HEK293 (cell line): ENCODE measurements at regions not wholly inside any gene's neighbourhood (a gene's known extent, or its start where the extent isn't known, plus 50 kb on each side); places are given as distances from the start of the nearest gene placed in this dataset.

Experiments
- CTCF ChIP-seq: fragments of 450-650 bp; formaldehyde crosslinking; IDR thresholded peaks from 2 replicates; pipeline ENCODE4 v1.5.1; 2016; ENCODE audit warnings: missing biosample characterization, missing genetic modification characterization
- TCF7L2 ChIP-seq: IDR thresholded peaks from 2 replicates; pipeline ENCODE4 v1.6.1; 2011; ENCODE audit warnings: low read depth, mild to moderate bottlenecking, inconsistent platforms, low read length, moderate library complexity, borderline replicate concordance
- YY1 ChIP-seq: fragments of 450-650 bp; formaldehyde crosslinking; IDR thresholded peaks from 2 replicates; pipeline ENCODE4 v1.5.1; 2018; ENCODE audit warnings: missing biosample characterization, missing genetic modification characterization
- ZBTB11 ChIP-seq: fragments of 450-650 bp; formaldehyde crosslinking; conservative IDR thresholded peaks from 2 replicates; pipeline ENCODE4 v1.5.1; 2016; ENCODE audit warnings: low read depth, missing biosample characterization, missing genetic modification characterization
- ZBTB8A ChIP-seq: fragments of 450-650 bp; formaldehyde crosslinking; IDR thresholded peaks from 2 replicates; pipeline ENCODE4 v1.5.1; 2016; ENCODE audit warnings: missing biosample characterization, missing genetic modification characterization
- ZNF138 ChIP-seq: fragments of 450-650 bp; formaldehyde crosslinking; IDR thresholded peaks from 2 replicates; pipeline ENCODE4 v1.5.1; 2016; ENCODE audit warnings: missing biosample characterization, missing genetic modification characterization, borderline replicate concordance
- ZNF157 ChIP-seq: fragments of 450-650 bp; formaldehyde crosslinking; IDR thresholded peaks from 2 replicates; pipeline ENCODE4 v1.5.1; 2016; ENCODE audit warnings: missing biosample characterization, missing genetic modification characterization
- ZNF221 ChIP-seq: fragments of 450-650 bp; formaldehyde crosslinking; IDR thresholded peaks from 2 replicates; pipeline ENCODE4 v1.5.1; 2017; ENCODE audit warnings: missing biosample characterization, missing genetic modification characterization, borderline replicate concordance
- ZNF274 ChIP-seq, 2 experiments: fragments of 200-500 bp in 1 of 2; fragments of 450-650 bp in 1 of 2; sonication (Bioruptor generic) in 1 of 2; formaldehyde crosslinking in 1 of 2; IDR thresholded peaks; 2 replicates each; pipeline versions ENCODE4 v1.5.1 to v1.6.1; 2014 to 2016; ENCODE audit warnings: borderline replicate concordance in 1 of 2, inconsistent platforms in 1 of 2, low read length in 1 of 2, missing biosample characterization in 1 of 2, missing genetic modification characterization in 1 of 2
- ZNF433 ChIP-seq: fragments of 450-650 bp; formaldehyde crosslinking; IDR thresholded peaks from 2 replicates; pipeline ENCODE4 v1.5.1; 2016; ENCODE audit warnings: missing biosample characterization, missing genetic modification characterization, low read depth
- ZNF645 ChIP-seq: fragments of 450-650 bp; formaldehyde crosslinking; IDR thresholded peaks from 2 replicates; pipeline ENCODE4; 2016; ENCODE audit warnings: missing biosample characterization, missing genetic modification characterization
- ZNF654 ChIP-seq: fragments of 450-650 bp; formaldehyde crosslinking; IDR thresholded peaks from 2 replicates; pipeline ENCODE4 v1.5.1; 2016; ENCODE audit warnings: low read depth, missing biosample characterization, missing genetic modification characterization
- ZSCAN30 ChIP-seq: fragments of 450-650 bp; IDR thresholded peaks from 2 replicates; pipeline ENCODE4 v1.5.1; 2018; ENCODE audit warnings: missing biosample characterization, mild to moderate bottlenecking, missing genetic modification characterization, moderate library complexity

GRCh38 chr14:94974893-94975292 lies 182.4 kb downstream of the DICER1 start:
- TF ChIP-seq CTCF: no peak
- TF ChIP-seq ZNF157 (tag by site-specific recombination): no peak
- TF ChIP-seq ZNF433 (tag by site-specific recombination): no peak
- TF ChIP-seq ZNF221: no peak
- TF ChIP-seq ZBTB11 (tag by site-specific recombination): no peak
- no peak for TF ChIP-seq ZNF274 (IDR thresholded peaks at IDR 0.05; ENCODE audit: low read length)
- no peak for TF ChIP-seq ZNF274 (tag by site-specific recombination; IDR thresholded peaks at IDR 0.05; ENCODE audit: borderline replicate concordance)
- TF ChIP-seq YY1 (tag by site-specific recombination): no peak
- TF ChIP-seq ZNF654 (tag by site-specific recombination): no peak
- no peak for TF ChIP-seq TCF7L2
- no peak for TF ChIP-seq ZSCAN30 (tag by site-specific recombination)
- no peak for TF ChIP-seq ZNF645 (tag by site-specific recombination)
- TF ChIP-seq ZNF138 (tag by site-specific recombination): no peak
- no peak for TF ChIP-seq ZBTB8A (tag by site-specific recombination)
